BLaER1 treated with 17β-estradiol and CSF1 and Interleukin-3, amounts not matched to agents 10 nM and 100 nM (cell line): ENCODE measurements at regions not wholly inside any gene's neighbourhood (a gene's known extent, or its start where the extent isn't known, plus 50 kb on each side); places are given as distances from the start of the nearest gene placed in this dataset.

Experiments
- H3K27ac ChIP-seq, 11 experiments: shearing (Covaris generic); formaldehyde crosslinking; 2 replicates each; pipeline ENCODE4 v1.8.1; 2022
- H3K27me3 ChIP-seq, 11 experiments: shearing (Covaris generic); formaldehyde crosslinking; 2 replicates each; pipeline ENCODE4 v1.8.1; 2022
- H3K36me3 ChIP-seq, 11 experiments: shearing (Covaris generic); formaldehyde crosslinking; 2 replicates each; pipeline ENCODE4 v1.8.1; 2022
- H3K4me1 ChIP-seq, 10 experiments: shearing (Covaris generic); formaldehyde crosslinking; 2 replicates each; pipeline ENCODE4 v1.8.1; 2022
- H3K4me2 ChIP-seq, 11 experiments: shearing (Covaris generic); formaldehyde crosslinking; 2 replicates each; pipeline ENCODE4 v1.8.1; 2022
- H3K4me3 ChIP-seq, 10 experiments: shearing (Covaris generic); formaldehyde crosslinking; 2 replicates each; pipeline ENCODE4 v1.8.1; 2022
- H3K9ac ChIP-seq, 11 experiments: shearing (Covaris generic); formaldehyde crosslinking; 2 replicates each; pipeline ENCODE4 v1.8.1; 2022
- H3K9me3 ChIP-seq, 11 experiments: shearing (Covaris generic); formaldehyde crosslinking; replicated peaks in 1 of 11; 2 replicates each; pipeline ENCODE4 v1.8.1; 2022
- H4K20me1 ChIP-seq, 11 experiments: shearing (Covaris generic); formaldehyde crosslinking; 2 replicates each; pipeline ENCODE4 v1.8.1; 2022
- Cebpa-rat ChIP-seq, 11 experiments: shearing (Covaris generic); IDR thresholded peaks; 2 replicates each; pipeline ENCODE4 v1.8.1; 2022

DNA sequence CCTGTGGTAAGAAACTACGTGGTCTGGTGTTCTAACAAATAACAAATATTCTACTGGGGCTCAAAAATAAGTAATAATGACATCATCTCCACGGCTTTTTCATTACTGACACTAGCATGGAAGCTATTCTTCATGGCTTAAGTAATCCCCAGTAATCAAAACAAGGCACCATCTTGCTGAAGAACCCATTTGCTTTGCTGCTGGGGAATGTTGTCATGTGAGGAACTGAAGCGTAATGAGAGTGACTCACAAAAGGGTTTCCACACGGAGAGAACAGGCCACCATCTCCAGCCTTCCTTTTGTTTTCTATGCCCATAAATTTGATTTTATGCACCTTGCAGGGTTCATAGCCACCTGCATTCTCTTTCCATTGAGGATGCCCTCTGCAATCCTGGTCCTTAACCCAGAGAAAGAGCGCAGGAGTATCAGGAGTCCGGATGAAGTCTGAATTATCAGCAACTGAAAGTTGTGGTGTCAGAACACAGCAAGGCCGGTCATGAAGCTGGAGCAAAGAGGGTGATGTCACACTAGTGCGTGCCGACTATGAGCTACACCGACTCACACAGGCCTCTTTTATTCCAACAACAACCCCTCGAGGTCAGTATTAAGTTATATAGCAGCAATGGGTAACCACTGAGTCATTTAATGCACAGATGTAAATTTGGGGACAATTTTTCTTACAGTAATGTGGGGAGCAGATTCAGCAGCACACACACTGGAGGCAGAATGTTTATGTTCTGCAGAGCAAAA lies 173.7 kb upstream of the SSTR4 start:
- Histone ChIP-seq H3K4me3 (no peak overlapping the region), H3K27me3 (peaks cover 0 to 8% (median 0%) of the 10 kb centered on the region in 11 experiments; a peak in 2 of 22 replicates), H3K4me1 (peaks cover 0 to 12% (median 8%) of the 10 kb centered on the region in 10 experiments; a peak in 12 of 20 replicates), H3K9me3 (peaks cover 0 to 7% (median 4%) of the 10 kb centered on the region in 11 experiments; a peak in 9 of 22 replicates), H3K27ac (no peak overlapping the region), H4K20me1 (no peaks in the 10 kb centered on the region), H3K9ac (no peak overlapping the region), H3K36me3 (no peaks in the 10 kb centered on the region), H3K4me2 (no peak overlapping the region)
- no peak for TF ChIP-seq Cebpa-rat (IDR thresholded peaks at IDR 0.05)

- Histone ChIP-seq H3K36me3 (no peaks in the 10 kb centered on the region), H4K20me1 (no peaks in the 10 kb centered on the region), H3K4me3 (no peak overlapping the region), H3K27me3 (peaks cover 0 to 8% (median 0%) of the 10 kb centered on the region in 11 experiments; a peak in 2 of 22 replicates), H3K9ac (no peak overlapping the region), H3K27ac (no peak overlapping the region), H3K4me2 (peak overlapping the region in 4 of 11 experiments; percentile 51 to 65 (median 60); a peak in 2 of 22 replicates), H3K9me3 (peaks cover 0 to 1% (median 0%) of the 10 kb centered on the region in 11 experiments; a peak in 3 of 22 replicates), H3K4me1 (peaks cover 0 to 12% (median 8%) of the 10 kb centered on the region in 10 experiments; a peak in 12 of 20 replicates)
- no peak for TF ChIP-seq Cebpa-rat (IDR thresholded peaks at IDR 0.05)
These were observed 173.1 kb upstream of the SSTR4 start for GRCh38 chr20:22861990-22862389.

DNA sequence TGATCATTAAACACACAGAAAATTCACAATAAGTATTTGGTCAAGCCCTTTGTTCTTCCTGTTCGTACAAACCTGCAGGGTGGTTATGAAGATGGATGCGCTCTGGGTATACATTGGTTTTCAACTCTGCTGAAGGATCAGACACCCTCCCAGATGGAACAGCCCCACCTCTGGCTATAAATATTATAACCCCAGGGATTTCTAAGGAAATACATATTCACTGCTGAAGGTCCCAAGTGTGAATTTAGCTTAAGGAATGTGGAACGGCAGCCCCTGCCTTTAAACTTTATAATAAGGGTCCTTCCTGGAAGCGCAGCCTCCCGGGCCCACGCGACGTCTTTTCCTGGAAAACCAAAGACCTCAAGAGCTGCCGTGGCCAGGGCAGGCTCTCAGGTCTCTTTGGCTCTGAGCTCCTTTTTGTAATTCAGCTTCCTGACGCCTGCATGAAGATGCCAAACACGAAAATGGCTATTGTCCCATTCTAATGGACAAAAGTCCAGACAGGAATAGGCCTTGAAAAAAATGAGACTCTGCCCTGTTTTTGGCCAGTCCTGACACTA lies 172.4 kb upstream of the SSTR4 start:
- Histone ChIP-seq H3K36me3 (no peaks in the 10 kb centered on the region), H3K9me3 (no peaks in the 10 kb centered on the region), H3K27me3 (peaks cover 0 to 8% (median 0%) of the 10 kb centered on the region in 11 experiments; a peak in 2 of 22 replicates), H3K4me2 (peak overlapping the region in 8 of 11 experiments; percentile 26 to 65 (median 52); a peak in 15 of 22 replicates), H3K27ac (no peak overlapping the region), H3K4me1 (peaks cover 0 to 13% (median 8%) of the 10 kb centered on the region in 10 experiments; a peak in 12 of 20 replicates), H3K9ac (no peak overlapping the region), H3K4me3 (no peak overlapping the region), H4K20me1 (no peaks in the 10 kb centered on the region)
- TF ChIP-seq Cebpa-rat (IDR thresholded peaks at IDR 0.05), result no peak

GRCh38 chr20:22863826-22864225 lies 171.3 kb upstream of the SSTR4 start:
- Histone ChIP-seq H4K20me1 (no peaks in the 10 kb centered on the region), H3K36me3 (no peaks in the 10 kb centered on the region), H3K27ac (no peak overlapping the region), H3K4me3 (no peak overlapping the region), H3K27me3 (peaks cover 0 to 8% (median 0%) of the 10 kb centered on the region in 11 experiments; a peak in 2 of 22 replicates), H3K9me3 (peaks cover 0 to 7% (median 0%) of the 10 kb centered on the region in 11 experiments; a peak in 1 of 22 replicates), H3K4me1 (peaks cover 0 to 13% (median 8%) of the 10 kb centered on the region in 10 experiments; a peak in 12 of 20 replicates), H3K9ac (no peak overlapping the region), H3K4me2 (no peak overlapping the region)
- no peak for TF ChIP-seq Cebpa-rat (IDR thresholded peaks at IDR 0.05)

GRCh38 chr20:22866812-22867341 lies 168.2 kb upstream of the SSTR4 start:
- Histone ChIP-seq H3K27ac (no peak overlapping the region), H4K20me1 (no peaks in the 10 kb centered on the region), H3K4me1 (peaks cover 0 to 13% (median 8%) of the 10 kb centered on the region in 10 experiments; a peak in 12 of 20 replicates), H3K27me3 (peaks cover 0 to 8% (median 0%) of the 10 kb centered on the region in 11 experiments; a peak in 2 of 22 replicates), H3K36me3 (no peaks in the 10 kb centered on the region), H3K4me2 (no peak overlapping the region), H3K9ac (no peak overlapping the region), H3K9me3 (peaks cover 0 to 7% (median 0%) of the 10 kb centered on the region in 11 experiments; a peak in 2 of 22 replicates), H3K4me3 (no peak overlapping the region)
- TF ChIP-seq Cebpa-rat (IDR thresholded peaks at IDR 0.05), result no peak

DNA sequence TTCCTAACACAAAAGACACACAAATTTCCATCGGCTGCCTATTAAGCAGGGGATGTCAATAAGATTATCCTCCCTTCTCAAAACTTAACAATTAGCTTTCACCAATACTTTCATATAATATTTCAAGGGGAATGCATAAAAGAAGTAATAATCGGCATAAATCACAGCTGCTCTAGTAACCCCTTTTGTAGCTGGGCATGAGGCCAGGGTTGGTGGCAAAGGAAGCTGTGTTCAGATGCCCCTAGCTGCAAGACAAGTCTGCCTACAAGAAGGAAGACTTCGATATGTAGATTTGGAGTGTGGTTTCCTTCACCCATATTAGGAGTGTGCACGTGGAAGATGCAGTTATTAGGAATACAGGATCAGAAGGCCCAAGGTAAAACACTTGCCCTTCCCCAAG lies 156.9 kb upstream of the SSTR4 start:
- no peak overlapping the region for H3K27ac ChIP-seq
- H3K9ac ChIP-seq, result no peak overlapping the region
- no peak overlapping the region for H3K4me2 ChIP-seq
- no peaks in the 10 kb centered on the region for H4K20me1 ChIP-seq
- H3K36me3 ChIP-seq, result no peaks in the 10 kb centered on the region
- H3K9me3 ChIP-seq, result peaks cover 0 to 3% (median 0%) of the 10 kb centered on the region in 11 experiments; a peak in 2 of 22 replicates
- H3K27me3 ChIP-seq, result peaks cover 0 to 11% (median 0%) of the 10 kb centered on the region in 11 experiments; a peak in 1 of 22 replicates
- TF ChIP-seq Cebpa-rat (IDR thresholded peaks at IDR 0.05), result no peak
- H3K4me1 ChIP-seq, result no peaks in the 10 kb centered on the region
- no peak overlapping the region for H3K4me3 ChIP-seq

GRCh38 chr20:22880277-22880676 lies 154.8 kb upstream of the SSTR4 start:
- no peaks in the 10 kb centered on the region for H3K4me1 ChIP-seq

DNA sequence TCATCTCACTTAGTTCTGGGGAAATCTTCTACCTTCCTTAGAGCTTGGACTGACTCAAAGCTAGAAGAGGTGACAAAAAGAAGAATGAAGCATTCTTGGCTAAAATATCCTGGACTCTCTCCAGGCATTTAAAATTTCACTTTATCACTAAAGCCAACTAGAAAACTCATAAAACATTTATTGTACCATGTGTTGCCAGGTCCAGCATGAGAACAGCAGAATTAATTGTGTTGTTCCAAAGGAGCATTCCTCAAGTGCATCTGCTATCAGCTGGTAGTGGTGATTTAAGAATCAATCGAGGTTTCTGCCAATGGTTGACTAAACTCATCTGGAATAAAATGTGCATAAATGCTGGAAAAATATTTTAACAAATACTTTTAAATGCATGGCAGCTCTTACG lies 147.3 kb upstream of the SSTR4 start:
- no peaks in the 10 kb centered on the region for H4K20me1 ChIP-seq
- TF ChIP-seq Cebpa-rat (IDR thresholded peaks at IDR 0.05), result no peak
- H3K36me3 ChIP-seq, result no peaks in the 10 kb centered on the region
- H3K9me3 ChIP-seq, result peaks cover 0 to 20% (median 9%) of the 10 kb centered on the region in 11 experiments; a peak in 10 of 22 replicates
- peaks cover 0 to 20% (median 0%) of the 10 kb centered on the region in 11 experiments; a peak in 3 of 22 replicates for H3K27me3 ChIP-seq
- no peak overlapping the region for H3K9ac ChIP-seq
- no peak overlapping the region for H3K27ac ChIP-seq
- no peak overlapping the region for H3K4me2 ChIP-seq
- H3K4me3 ChIP-seq, result no peak overlapping the region
- H3K4me1 ChIP-seq, result no peaks in the 10 kb centered on the region

More at GRCh38 chr20:22880277-22880676, 154.8 kb upstream of the SSTR4 start:
- Histone ChIP-seq H3K9ac (no peak overlapping the region), H3K27ac (no peak overlapping the region), H3K4me3 (no peak overlapping the region), H3K27me3 (peaks cover 0 to 11% (median 0%) of the 10 kb centered on the region in 11 experiments; a peak in 1 of 22 replicates), H4K20me1 (no peaks in the 10 kb centered on the region), H3K36me3 (no peaks in the 10 kb centered on the region), H3K4me2 (no peak overlapping the region), H3K9me3 (peaks cover 0 to 16% (median 7%) of the 10 kb centered on the region in 11 experiments; a peak in 8 of 22 replicates)
- TF ChIP-seq Cebpa-rat (IDR thresholded peaks at IDR 0.05), result no peak
